Left lung (tissue), 4 donors: ENCODE measurements at regions not wholly inside any gene's neighbourhood (a gene's known extent, or its start where the extent isn't known, plus 50 kb on each side); places are given as distances from the start of the nearest gene placed in this dataset.

Source experiments
- ATAC-seq: fragments of 200-7000 bp; cut with Tn5 transposase; one replicate; pipeline ENCODE4 v1.9.1; 2020; ENCODE audit warnings: moderate library complexity
- DNase-seq, 4 donors: peaks; one replicate each; pipeline ENCODE4 v3.0.0-alpha.2; 2013 to 2020
- H3K27ac ChIP-seq, 2 donors: fragments of 200-600 bp; sonication (generic) in 1 of 2; one replicate each; pipeline versions ENCODE4 v1.5.0 to v1.8.0; 2020 to 2021
- H3K27me3 ChIP-seq, 2 donors: fragments of 200-600 bp; sonication (generic) in 1 of 2; one replicate each; pipeline versions ENCODE4 v1.5.0 to v1.8.0; 2020 to 2021
- H3K36me3 ChIP-seq, 2 donors: fragments of 200-600 bp; sonication (generic) in 1 of 2; one replicate each; pipeline versions ENCODE4 v1.5.0 to v1.8.0; 2020 to 2021
- H3K4me1 ChIP-seq, 2 donors: fragments of 200-600 bp; one replicate each; pipeline ENCODE4 v1.8.0; 2021
- H3K4me3 ChIP-seq, 2 donors: fragments of 200-600 bp; sonication (generic) in 1 of 2; one replicate each; pipeline versions ENCODE4 v1.5.0 to v1.8.0; 2020 to 2021; ENCODE audit warnings: mild to moderate bottlenecking in 1 of 2
- H3K9me3 ChIP-seq, 2 donors: fragments of 200-600 bp; sonication (generic) in 1 of 2; one replicate each; pipeline versions ENCODE4 v1.5.0 to v1.8.0; 2020 to 2021
- intact Hi-C, 2 donors: fragments of 100-400 bp; cut with DNase I; formaldehyde crosslinking; loops; one replicate each; pipeline versions ENCODE4 v1.11.2 to v1.14.2; 2022
- TF ChIP-seq, protein P1 (sequence below), 2 donors: fragments of 200-600 bp; sonication (generic) in 1 of 2; IDR thresholded peaks; one replicate each; pipeline versions ENCODE4 v1.5.0 to v1.8.0; 2021; ENCODE audit warnings: antibody characterized with exemption in 2 of 2
- donor health status: DM: no; HTN: yes; CAD: no.
- donor health status: DM: no; HTN: no; CAD: no.

DNA sequence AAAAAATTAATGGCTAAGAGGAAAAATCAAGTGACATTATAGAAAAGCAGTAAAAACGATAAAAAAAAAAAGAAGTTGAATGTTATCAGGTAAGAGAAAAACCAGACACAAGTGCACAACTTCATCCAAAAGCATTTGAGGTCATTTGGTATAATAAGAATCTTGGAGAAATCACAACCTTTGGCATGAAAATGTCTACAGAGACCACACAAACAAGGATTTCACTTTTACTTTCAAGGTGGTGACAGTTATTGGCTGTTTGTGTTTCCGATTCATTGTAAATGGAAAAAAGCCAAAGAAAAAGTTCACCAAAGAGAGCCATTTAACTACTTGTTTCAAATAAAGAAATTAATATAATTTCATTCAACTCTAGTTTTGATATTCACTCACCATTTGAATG is 1193.5 kb downstream of the PCDH9 start:
- no peaks in the 10 kb centered on the region for H3K4me1 ChIP-seq
- no peaks in the 10 kb centered on the region for H3K9me3 ChIP-seq
- DNase-seq (no peak), ATAC-seq (no peak)
- H3K36me3 ChIP-seq, result no peaks in the 10 kb centered on the region
- intact Hi-C loops, result no loop called here
- TF ChIP-seq, protein P1, sequence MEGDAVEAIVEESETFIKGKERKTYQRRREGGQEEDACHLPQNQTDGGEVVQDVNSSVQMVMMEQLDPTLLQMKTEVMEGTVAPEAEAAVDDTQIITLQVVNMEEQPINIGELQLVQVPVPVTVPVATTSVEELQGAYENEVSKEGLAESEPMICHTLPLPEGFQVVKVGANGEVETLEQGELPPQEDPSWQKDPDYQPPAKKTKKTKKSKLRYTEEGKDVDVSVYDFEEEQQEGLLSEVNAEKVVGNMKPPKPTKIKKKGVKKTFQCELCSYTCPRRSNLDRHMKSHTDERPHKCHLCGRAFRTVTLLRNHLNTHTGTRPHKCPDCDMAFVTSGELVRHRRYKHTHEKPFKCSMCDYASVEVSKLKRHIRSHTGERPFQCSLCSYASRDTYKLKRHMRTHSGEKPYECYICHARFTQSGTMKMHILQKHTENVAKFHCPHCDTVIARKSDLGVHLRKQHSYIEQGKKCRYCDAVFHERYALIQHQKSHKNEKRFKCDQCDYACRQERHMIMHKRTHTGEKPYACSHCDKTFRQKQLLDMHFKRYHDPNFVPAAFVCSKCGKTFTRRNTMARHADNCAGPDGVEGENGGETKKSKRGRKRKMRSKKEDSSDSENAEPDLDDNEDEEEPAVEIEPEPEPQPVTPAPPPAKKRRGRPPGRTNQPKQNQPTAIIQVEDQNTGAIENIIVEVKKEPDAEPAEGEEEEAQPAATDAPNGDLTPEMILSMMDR (IDR thresholded peaks at IDR 0.05), result no peak
- no peak overlapping the region for H3K27ac ChIP-seq
- no peaks in the 10 kb centered on the region for H3K27me3 ChIP-seq
- H3K4me3 ChIP-seq, result no peak overlapping the region

DNA sequence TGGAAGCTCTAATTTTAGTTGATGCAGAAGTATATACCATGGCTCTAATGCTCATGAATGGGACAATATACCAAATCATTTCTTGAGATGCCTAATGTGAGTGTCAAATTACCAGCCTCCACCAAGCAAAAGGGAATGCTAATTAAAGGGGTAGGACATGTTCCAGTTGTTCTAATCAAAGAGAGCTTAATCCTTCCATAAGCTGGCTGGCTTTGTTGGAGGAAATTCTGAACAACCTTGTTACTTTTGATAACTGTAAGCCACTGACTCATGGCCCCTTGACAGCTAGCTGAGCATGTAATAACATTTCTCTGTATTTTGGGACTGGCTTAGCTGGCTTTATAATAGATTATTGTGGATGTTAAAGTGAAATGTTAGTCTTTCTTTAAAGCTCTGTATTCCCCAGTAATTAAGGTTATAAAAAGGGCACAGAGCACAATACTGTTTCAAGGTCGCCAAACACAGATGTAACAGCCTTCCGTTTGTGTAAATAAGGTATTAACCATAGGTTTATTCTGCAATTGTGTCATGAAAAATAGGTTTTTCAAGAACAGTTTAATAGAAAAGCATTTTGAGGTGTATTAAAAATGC is 1194.0 kb downstream of the PCDH9 start:
- Histone ChIP-seq H3K9me3 (no peaks in the 10 kb centered on the region), H3K4me1 (no peaks in the 10 kb centered on the region), H3K27me3 (no peaks in the 10 kb centered on the region), H3K36me3 (no peaks in the 10 kb centered on the region), H3K27ac (no peak overlapping the region), H3K4me3 (no peak overlapping the region)
- TF ChIP-seq, protein P1 (IDR thresholded peaks at IDR 0.05), result no peak
- intact Hi-C loops, result no loop called here
- DNase-seq (no peak), ATAC-seq (no peak)

DNA sequence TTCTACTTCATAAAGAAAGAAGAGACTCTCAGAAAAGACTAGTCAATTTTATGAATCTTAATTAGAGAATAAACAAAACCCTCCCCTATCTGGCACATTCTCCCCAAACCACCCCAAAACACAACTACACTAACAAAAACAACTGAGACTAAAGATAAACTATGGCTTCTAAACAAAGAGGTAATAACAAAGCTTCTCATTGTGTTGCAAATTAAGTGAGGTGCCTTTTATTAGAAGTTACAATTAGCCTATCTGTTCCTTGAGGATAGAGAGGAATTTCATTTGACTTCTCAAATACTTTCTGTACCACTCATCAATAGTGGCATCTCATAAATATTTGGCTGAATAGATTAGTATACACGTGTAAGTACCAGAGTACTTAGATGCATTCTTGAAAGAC is 1196.2 kb downstream of the PCDH9 start:
- no peak overlapping the region for H3K4me3 ChIP-seq
- DNase-seq (no peak), ATAC-seq (no peak)
- no peaks in the 10 kb centered on the region for H3K9me3 ChIP-seq
- no peak overlapping the region for H3K27ac ChIP-seq
- TF ChIP-seq, protein P1 (IDR thresholded peaks at IDR 0.05), result no peak
- no peaks in the 10 kb centered on the region for H3K4me1 ChIP-seq
- intact Hi-C loops, result no loop called here
- H3K27me3 ChIP-seq, result no peaks in the 10 kb centered on the region
- H3K36me3 ChIP-seq, result no peaks in the 10 kb centered on the region

DNA sequence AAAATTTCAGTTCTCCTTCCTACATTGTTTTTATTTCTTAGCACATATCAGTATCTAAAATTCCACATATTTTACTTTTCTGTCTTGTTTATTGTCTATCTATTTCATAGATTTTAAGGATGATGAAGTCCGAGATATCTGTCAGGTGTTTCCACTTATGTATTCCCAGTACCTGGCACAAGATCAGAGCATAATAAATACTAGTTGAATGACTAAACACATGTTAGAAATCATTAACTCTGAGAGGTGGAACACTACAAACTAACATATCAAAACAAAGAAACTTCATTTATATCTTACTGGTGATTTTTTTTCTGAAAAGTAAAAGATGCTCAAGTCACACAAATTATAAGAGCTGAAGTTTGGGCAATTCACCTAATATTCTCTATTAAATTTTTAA is 1208.3 kb downstream of the PCDH9 start:
- no peak overlapping the region for H3K27ac ChIP-seq
- H3K4me1 ChIP-seq, result no peaks in the 10 kb centered on the region
- H3K9me3 ChIP-seq, result no peaks in the 10 kb centered on the region
- no peak overlapping the region for H3K4me3 ChIP-seq
- ATAC-seq (no peak), DNase-seq (no peak)
- intact Hi-C loops, result no loop called here
- TF ChIP-seq, protein P1 (IDR thresholded peaks at IDR 0.05), result no peak
- no peaks in the 10 kb centered on the region for H3K36me3 ChIP-seq
- no peaks in the 10 kb centered on the region for H3K27me3 ChIP-seq

DNA sequence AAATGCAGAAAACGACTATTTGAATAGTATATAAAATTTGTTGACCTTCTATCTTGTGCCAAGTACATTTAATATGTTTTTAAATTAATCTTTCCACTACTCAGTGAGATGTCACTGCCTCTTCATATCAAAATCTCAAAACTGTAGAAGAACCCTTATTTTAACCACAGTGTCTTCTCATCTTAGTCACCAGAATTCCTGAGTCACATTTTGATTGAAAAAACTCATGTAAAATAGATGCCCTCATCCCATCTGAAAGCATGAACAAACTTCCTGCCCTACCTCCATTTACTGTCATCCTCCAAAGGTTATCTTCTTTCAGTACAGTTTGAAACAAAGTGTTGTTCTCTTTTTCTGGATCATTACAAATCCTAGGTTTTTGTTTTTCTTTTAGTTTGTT is 1215.4 kb downstream of the PCDH9 start:
- ATAC-seq, result no peak
- intact Hi-C loops, result no loop called here
- Histone ChIP-seq H3K27ac (no peak overlapping the region), H3K27me3 (no peaks in the 10 kb centered on the region), H3K4me3 (no peak overlapping the region), H3K9me3 (peaks cover 0 to 20% of the 10 kb centered on the region in 2 donors), H3K36me3 (no peaks in the 10 kb centered on the region), H3K4me1 (no peaks in the 10 kb centered on the region)
- TF ChIP-seq, protein P1 (IDR thresholded peaks at IDR 0.05), result no peak
- DNase-seq, result no peak
